Thyroid gland (tissue), 4 donors: ENCODE measurements at regions not wholly inside any gene's neighbourhood (a gene's known extent, or its start where the extent isn't known, plus 50 kb on each side); places are given as distances from the start of the nearest gene placed in this dataset.

ENCODE experiments used
- CTCF ChIP-seq, 6 experiments: fragments of 200-600 bp in 3 of 6; fragments of 450-650 bp in 3 of 6; sonication (generic) in 3 of 6; IDR thresholded peaks; one replicate each; pipeline ENCODE4 v1.5.1; 2016 to 2019; ENCODE audit warnings: antibody characterized with exemption in 6 of 6, mild to moderate bottlenecking in 2 of 6, inconsistent platforms in 1 of 6, moderate library complexity in 1 of 6
- POLR2A ChIP-seq, 2 donors: fragments of 450-650 bp; IDR thresholded peaks; one replicate each; pipeline ENCODE4 v1.6.1; 2017; ENCODE audit warnings: antibody characterized with exemption in 2 of 2, mild to moderate bottlenecking in 2 of 2, moderate library complexity in 1 of 2

GRCh38 chr18:26765498-26765897 lies 100.0 kb downstream of the AQP4 start:
- no peak for TF ChIP-seq CTCF (IDR thresholded peaks at IDR 0.05)
- no peak for TF ChIP-seq POLR2A (IDR thresholded peaks at IDR 0.05)
